ENCODE measurements at regions not wholly inside any gene's neighbourhood (a gene's known extent, or its start where the extent isn't known, plus 50 kb on each side); places are given as distances from the start of the nearest gene placed in this dataset.

GRCh38 chr12:107864235-107864634 is 89.7 kb downstream of the ASCL4 start:
- TF ChIP-seq CTCF (IDR thresholded peaks at IDR 0.05 in 4 of 5, conservative IDR thresholded peaks at IDR 0.05 in 1 of 5) (no peak), POLR2A (IDR thresholded peaks at IDR 0.05) (no peak)

Measured in gastrocnemius medialis (tissue), 4 donors.